ENCODE measurements at regions not wholly inside any gene's neighbourhood (a gene's known extent, or its start where the extent isn't known, plus 50 kb on each side); places are given as distances from the start of the nearest gene placed in this dataset.

DNA sequence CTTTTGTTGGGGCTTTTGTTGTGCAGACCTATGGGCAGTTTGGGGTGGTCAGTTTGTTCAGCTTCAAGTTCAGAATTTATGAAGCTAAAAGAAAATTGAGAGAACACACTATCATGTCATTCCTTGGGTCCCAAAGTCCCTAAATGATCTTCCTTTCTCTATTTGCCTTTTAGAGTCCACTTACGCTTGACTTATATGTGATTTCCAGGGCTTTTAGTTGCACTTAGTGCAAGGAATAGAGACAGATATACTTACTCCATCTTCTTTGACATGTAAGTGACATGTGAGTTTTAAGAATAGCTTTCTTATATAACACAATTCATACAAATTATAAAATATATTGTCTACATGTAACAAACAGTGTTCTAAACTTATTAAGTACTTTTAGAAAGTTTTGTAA, 660.1 kb upstream of the SLITRK1 start:
- H3K27me3 ChIP-seq (ENCODE audit: insufficient read depth, poor library complexity, severe bottlenecking), result no peaks in the 10 kb centered on the region
- no peak overlapping the region for H3K27ac ChIP-seq (replicated peaks)
- H3K4me3 ChIP-seq (replicated peaks; ENCODE audit: insufficient read depth, low read length), result no peak overlapping the region
- no peak for DNase-seq (ENCODE audit: low read depth in 1 of 2, low spot score in 1 of 2)
- TF ChIP-seq SPI1 (IDR thresholded peaks at IDR 0.05; ENCODE audit: borderline replicate concordance, low read depth) (no peak), GABPA (IDR thresholded peaks at IDR 0.05; ENCODE audit: low read depth) (no peak), POLR2AphosphoS5 (IDR thresholded peaks at IDR 0.05; ENCODE audit: low read depth) (no peak)
- TF ChIP-seq, protein P1, sequence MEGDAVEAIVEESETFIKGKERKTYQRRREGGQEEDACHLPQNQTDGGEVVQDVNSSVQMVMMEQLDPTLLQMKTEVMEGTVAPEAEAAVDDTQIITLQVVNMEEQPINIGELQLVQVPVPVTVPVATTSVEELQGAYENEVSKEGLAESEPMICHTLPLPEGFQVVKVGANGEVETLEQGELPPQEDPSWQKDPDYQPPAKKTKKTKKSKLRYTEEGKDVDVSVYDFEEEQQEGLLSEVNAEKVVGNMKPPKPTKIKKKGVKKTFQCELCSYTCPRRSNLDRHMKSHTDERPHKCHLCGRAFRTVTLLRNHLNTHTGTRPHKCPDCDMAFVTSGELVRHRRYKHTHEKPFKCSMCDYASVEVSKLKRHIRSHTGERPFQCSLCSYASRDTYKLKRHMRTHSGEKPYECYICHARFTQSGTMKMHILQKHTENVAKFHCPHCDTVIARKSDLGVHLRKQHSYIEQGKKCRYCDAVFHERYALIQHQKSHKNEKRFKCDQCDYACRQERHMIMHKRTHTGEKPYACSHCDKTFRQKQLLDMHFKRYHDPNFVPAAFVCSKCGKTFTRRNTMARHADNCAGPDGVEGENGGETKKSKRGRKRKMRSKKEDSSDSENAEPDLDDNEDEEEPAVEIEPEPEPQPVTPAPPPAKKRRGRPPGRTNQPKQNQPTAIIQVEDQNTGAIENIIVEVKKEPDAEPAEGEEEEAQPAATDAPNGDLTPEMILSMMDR (IDR thresholded peaks at IDR 0.05; ENCODE audit: insufficient read depth, low read length), result no peak
- TF ChIP-seq, protein P2, sequence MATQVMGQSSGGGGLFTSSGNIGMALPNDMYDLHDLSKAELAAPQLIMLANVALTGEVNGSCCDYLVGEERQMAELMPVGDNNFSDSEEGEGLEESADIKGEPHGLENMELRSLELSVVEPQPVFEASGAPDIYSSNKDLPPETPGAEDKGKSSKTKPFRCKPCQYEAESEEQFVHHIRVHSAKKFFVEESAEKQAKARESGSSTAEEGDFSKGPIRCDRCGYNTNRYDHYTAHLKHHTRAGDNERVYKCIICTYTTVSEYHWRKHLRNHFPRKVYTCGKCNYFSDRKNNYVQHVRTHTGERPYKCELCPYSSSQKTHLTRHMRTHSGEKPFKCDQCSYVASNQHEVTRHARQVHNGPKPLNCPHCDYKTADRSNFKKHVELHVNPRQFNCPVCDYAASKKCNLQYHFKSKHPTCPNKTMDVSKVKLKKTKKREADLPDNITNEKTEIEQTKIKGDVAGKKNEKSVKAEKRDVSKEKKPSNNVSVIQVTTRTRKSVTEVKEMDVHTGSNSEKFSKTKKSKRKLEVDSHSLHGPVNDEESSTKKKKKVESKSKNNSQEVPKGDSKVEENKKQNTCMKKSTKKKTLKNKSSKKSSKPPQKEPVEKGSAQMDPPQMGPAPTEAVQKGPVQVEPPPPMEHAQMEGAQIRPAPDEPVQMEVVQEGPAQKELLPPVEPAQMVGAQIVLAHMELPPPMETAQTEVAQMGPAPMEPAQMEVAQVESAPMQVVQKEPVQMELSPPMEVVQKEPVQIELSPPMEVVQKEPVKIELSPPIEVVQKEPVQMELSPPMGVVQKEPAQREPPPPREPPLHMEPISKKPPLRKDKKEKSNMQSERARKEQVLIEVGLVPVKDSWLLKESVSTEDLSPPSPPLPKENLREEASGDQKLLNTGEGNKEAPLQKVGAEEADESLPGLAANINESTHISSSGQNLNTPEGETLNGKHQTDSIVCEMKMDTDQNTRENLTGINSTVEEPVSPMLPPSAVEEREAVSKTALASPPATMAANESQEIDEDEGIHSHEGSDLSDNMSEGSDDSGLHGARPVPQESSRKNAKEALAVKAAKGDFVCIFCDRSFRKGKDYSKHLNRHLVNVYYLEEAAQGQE (IDR thresholded peaks at IDR 0.05; ENCODE audit: insufficient replicate concordance, low read depth), result no peak

DNA sequence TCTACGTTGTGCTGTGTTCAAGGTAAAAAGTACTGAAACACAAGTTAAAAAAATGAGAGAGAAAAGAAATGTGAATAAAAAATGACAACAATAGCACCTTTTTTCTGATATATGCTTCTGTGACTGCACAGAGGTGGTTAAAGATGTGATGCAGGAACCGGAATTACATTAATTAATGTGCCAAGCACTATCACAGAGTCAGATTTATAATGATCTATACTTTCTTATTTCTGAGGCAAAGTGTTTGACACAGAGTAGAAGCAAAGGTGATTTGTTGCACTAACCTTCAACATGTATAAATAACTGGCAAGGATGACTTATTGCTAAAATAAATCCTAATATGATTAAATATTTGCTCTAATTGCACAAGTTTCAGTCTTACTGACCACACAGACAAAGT, 654.6 kb upstream of the SLITRK1 start:
- Histone ChIP-seq H3K4me3 (replicated peaks; ENCODE audit: insufficient read depth, low read length) (no peak overlapping the region), H3K27ac (replicated peaks) (no peak overlapping the region), H3K27me3 (ENCODE audit: insufficient read depth, poor library complexity, severe bottlenecking) (no peaks in the 10 kb centered on the region)
- DNase-seq (ENCODE audit: low read depth in 1 of 2, low spot score in 1 of 2), result no peak
- TF ChIP-seq POLR2AphosphoS5 (IDR thresholded peaks at IDR 0.05; ENCODE audit: low read depth), result no peak
- TF ChIP-seq, protein P2 (IDR thresholded peaks at IDR 0.05; ENCODE audit: insufficient replicate concordance, low read depth), result no peak
- no peak for TF ChIP-seq GABPA (IDR thresholded peaks at IDR 0.05; ENCODE audit: low read depth)
- TF ChIP-seq, protein P1 (IDR thresholded peaks at IDR 0.05; ENCODE audit: insufficient read depth, low read length), result no peak
- no peak for TF ChIP-seq SPI1 (IDR thresholded peaks at IDR 0.05; ENCODE audit: borderline replicate concordance, low read depth)

DNA sequence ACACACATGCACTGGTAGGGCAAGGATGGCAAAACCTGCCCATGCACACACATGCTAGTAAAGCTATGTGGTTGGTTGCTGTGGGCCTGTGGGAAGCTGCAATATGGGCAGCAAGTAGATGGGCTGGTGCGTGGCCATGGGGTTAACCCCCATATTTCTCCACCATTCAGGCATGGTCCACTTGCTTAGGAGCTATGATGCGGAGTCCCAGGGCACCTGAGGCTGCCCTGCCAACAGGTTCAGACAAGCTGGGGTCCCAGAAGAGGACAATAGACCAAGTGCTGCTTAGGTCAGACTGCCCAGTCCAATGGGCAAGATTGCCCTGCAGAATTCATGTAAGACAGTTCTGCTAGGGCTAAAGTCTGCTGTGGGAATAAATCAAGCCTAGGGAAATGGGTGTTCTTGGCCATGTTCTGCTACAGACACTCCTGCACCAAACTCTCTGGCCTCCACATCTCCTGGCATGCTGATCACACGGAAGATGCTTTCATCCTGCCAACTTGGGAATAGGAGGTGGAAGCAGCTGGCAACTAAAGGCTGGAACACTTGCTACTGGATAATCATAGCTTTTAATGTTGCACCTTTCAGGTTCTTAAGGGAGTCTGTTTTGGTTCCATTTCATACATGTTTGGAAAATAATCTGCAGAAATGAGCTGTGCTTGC, 646.3 kb upstream of the SLITRK1 start:
- no peaks in the 10 kb centered on the region for H3K27me3 ChIP-seq (ENCODE audit: insufficient read depth, poor library complexity, severe bottlenecking)
- no peak overlapping the region for H3K4me3 ChIP-seq (replicated peaks; ENCODE audit: insufficient read depth, low read length)
- TF ChIP-seq, protein P1 (IDR thresholded peaks at IDR 0.05; ENCODE audit: insufficient read depth, low read length), result no peak
- no peak for TF ChIP-seq POLR2AphosphoS5 (IDR thresholded peaks at IDR 0.05; ENCODE audit: low read depth)
- no peak for DNase-seq (ENCODE audit: low read depth in 1 of 2, low spot score in 1 of 2)
- H3K27ac ChIP-seq (replicated peaks), result no peak overlapping the region

DNA sequence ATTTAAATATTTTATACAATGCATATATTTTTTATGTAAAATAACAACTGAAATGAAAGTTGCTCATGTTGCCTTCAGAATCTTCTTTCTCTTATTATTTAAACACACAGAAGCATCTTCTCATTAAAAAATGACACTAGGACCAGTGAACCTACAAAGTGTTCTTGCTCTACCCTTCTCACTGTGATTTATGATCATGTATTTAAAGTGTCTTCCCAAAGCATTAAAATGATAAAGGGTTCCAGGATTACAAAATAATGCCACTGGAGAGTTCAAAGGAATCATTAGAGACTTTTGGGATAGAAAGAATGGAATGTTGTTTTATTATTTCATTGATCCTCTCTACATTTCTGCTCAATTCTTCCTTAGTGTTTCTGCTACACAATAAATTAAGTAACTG, 643.6 kb upstream of the SLITRK1 start:
- no peaks in the 10 kb centered on the region for H3K27me3 ChIP-seq (ENCODE audit: insufficient read depth, poor library complexity, severe bottlenecking)
- TF ChIP-seq, protein P1 (IDR thresholded peaks at IDR 0.05; ENCODE audit: insufficient read depth, low read length), result no peak
- no peak for TF ChIP-seq GABPA (IDR thresholded peaks at IDR 0.05; ENCODE audit: low read depth)

More for the DNA sequence above, 643.6 kb upstream of the SLITRK1 start:
- Histone ChIP-seq H3K4me3 (replicated peaks; ENCODE audit: insufficient read depth, low read length) (no peak overlapping the region), H3K27ac (replicated peaks) (no peak overlapping the region)
- DNase-seq (ENCODE audit: low read depth in 1 of 2, low spot score in 1 of 2), result no peak
